HG02943 (cell line): ENCODE measurements at regions not wholly inside any gene's neighbourhood (a gene's known extent, or its start where the extent isn't known, plus 50 kb on each side); places are given as distances from the start of the nearest gene placed in this dataset.

Source experiments
- ATAC-seq: cut with Tn5 transposase; IDR thresholded peaks from one replicate; pipeline ENCODE4 v1.9.1; 2021; ENCODE audit warnings: mild to moderate bottlenecking, low read depth, moderate library complexity; ENCODE audit not compliant: unreplicated experiment

DNA sequence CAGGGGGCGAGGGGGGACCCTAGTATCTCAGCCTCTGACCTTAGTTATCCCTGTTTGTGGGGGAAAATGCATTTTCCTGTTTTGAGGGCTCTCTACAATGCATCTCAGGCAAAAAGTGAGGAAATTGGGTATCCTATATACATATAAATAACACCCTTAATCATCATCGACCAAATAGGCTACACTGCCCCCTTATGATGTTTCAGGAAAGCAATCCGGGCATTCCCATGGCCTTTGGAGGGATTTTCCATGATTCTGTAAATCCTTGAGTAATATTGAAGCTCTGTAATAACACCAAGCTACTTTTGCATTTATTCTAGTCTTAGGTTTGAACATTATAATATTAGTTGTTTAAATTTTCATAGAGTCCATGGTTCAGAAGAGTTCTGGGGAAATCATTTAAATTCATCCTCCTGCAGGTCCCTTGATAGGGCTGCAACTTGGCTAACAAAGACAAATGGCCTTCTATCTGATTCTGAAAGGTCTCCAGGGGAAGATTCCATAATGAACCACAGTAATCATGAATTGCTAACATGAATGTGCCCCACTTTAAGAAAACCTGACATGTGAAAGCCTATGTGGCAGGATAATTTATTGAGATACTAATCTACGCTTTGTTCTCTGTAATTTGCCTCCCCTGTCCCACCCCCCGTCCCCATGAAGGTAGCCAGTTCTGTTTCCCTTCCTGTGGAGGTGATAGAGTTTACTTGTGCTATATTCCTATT is 91.5 kb upstream of the SCOC start:
- no peak for ATAC-seq

DNA sequence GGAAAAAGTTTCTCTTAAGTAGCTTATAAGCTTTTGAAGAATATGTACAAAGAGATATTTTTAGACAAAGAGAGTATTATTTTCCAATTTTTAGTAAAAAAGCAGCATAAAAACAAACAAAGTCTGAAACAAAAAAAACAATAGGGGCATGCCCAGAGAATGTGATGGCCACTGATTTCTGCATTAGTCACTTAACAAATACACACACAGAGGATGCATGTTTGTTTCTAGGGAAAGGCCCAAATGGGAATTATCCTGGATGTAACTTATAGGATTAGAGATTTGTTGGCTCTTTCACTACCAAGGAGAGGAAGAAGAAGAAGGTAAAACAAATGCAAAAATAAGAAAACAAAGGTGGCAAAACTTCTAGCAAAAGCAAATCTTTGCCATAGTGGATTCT is 95.9 kb upstream of the SCOC start:
- no peak for ATAC-seq

DNA sequence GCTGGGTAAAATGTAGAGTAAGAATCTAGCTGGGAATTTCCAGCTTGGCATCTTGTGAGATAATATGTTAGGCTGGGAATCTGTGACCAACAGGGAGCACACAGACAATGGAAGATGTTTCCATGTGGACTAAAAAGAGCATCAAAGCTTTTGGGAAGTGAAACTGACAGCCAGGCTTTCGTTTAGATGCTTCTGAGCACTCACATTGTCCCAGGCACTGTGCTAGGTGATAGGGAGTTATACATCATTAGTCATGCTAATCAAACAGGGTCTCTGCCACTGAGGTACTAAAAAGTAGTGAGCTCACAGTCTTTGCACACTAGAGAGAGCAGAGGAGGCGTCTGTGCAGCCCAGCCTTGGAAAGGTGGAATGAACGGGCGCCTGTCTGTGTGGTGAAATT is 101.9 kb upstream of the SCOC start:
- no peak for ATAC-seq

DNA sequence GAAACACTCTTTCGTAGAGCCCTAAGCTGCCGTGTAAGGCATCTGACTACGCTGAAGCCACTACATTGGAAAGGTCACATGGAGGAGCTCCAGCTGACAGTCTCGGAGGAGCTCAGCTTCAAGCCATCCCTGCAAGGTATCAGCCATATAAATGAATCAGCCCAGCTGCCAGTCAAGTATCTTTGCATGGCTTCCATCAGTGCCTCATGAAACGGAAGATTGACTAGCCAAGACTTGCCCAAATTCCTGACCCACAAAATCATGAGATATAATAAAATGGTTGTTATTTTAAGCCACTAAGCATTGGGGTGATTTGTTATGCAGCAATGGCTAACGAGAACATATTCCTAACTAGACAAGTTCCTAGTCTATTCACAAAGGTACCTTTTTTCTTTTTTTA is 104.1 kb upstream of the SCOC start:
- no peak for ATAC-seq

DNA sequence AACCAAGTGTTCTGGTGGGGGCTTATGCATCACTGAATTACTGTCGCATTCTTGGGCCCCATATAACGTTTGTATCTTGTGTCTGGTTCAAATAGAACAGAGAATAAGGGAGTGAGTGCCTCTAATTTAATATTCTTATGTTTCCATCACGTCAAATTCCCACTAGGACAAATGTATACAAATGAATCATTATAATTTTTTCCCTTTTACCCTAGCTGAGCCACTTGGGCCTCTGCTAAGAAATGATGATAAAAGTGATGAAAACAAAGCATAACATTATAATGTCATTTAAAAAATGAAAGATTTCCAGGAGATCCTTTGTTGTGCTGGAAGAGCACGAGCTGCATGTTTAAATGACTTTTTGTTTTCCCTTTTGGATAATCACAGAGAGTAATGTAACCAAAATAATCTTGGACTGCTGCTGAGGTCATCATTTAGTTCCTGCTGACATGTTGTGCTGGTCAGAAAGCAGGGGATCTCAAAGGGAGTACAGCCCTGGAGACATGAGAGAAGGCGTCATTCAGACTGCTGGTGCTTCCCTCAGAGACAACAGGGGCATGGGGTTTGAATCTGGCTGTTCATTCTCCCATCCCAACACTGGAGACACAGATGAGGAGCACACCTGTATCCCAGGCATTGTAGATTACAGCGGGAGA is 105.1 kb upstream of the SCOC start:
- no peak for ATAC-seq

DNA sequence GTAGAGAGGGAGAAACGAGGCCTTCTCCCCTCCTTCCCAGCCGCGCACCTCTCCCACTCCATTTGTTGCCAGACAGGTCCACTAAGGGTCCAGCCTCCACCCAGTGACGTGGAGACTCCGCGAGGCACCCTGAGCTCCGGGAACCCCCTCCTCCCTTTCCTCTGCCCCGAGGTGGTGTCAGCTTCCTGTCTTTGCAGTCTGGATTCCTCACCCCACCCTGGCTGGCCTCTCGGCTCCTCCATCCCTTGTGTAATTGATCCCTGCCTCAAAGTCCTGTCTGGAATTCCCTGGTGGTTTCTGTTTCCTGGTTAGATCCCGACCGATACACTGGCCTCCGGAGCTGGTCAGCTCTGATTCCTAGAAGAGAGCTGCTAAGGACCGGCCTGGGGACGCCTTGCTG is 105.9 kb upstream of the SCOC start:
- ATAC-seq, result no peak

DNA sequence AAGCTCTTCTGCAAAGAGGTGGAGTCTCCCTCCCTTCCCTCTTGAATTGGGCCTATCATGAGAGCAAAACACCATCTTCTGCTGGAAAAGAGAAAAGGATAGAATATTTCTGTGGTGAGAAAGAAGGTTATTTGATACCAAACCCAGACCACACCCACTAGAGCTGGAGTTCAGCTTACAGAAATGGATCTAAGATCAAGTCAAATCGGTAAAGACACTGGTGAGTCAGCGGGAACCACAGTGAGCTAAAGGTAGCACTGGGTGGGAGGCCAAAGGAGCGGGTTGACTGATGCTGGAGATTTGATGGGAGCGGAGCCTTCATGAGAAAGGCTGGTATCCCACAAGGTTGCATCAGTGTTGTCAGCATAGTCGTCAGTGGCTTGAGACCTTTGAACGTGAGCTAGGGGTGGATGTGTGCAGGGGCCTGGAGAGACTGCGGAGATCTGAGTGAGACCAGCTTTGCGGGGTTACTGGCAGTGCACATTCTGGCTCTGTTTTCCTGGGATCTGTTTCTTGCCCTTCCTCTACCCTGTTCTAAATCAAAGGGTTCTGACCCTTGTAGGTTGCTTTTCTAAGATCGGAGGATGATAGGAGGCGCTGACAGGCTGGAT is 106.4 kb upstream of the SCOC start:
- ATAC-seq, result no peak

DNA sequence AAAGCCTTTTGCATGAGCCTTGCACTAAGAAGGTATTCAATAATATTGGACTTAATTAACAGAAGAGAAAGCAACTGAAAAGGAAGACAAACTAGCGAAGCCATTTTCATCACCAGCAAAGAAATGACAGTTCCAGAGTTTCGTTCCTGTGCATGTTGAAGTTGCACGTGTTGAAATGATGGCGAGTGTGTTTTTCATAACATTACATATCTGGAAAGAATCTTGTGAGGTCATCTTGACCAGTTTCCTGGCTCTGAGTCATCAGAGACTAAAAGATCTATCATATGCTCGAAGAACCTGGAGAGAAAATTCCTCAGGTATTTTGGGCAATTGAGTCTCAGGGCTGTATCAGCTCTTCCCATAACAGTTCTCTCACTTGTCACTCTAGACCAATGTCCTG is 106.2 kb upstream of the MAML3 start:
- ATAC-seq, result no peak

DNA sequence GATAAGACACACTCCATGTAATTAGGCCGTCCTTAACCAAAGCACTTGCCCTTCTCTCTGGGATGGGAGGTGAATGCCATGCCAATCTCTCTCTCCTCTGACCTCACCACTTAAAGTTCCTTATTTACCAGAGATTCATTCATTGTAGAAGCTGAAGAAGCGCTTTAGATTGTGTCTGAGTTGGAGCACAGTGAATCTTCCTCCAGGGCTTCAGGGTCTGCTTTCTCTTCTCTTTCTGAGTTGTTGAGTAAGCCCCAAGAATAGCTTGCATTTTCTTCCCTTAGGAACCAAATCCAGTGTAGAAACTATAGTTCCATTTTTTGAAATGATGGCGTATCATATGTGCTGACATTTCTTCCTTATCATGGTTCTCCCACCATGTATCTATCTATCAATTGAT is 104.5 kb upstream of the MAML3 start:
- no peak for ATAC-seq

DNA sequence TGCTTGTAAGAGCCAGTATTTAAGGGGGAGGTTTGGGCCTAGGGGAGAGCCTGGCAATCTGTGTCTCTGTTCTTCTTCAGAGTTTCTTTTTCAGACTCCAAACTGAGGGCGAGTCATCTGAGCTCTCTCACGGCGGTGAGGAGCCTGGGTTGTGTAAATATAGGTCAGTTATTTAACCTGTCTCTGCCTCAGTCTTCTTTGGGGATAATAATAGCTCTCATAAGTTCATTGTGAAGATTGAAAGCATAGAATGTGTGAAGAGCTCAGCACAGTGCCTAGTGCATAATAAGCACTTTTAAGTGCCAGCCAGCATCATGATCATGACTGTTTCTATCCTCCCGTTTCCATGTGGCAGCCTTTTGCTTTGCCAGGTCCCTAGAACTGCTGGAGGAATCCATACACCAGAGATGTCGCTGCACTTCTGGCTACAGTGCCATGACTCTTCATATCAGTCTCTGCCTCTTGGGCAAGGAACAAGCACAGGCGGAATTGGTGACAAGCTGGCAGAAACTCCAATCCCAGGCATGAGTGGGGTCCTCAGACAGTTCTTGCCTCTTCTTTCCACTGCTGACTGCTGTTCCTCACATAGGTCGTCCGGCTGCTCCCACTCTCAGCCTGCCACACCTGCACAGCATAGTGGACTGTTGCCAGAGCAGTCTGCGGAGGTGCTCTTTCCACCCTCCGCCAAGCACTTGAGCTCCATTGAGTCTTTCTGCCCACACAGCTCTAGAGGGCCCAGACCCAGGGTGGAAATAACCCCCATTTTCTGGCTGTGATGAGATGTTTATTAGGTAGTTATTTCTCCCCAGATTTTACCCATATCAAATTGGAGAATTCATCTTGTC is 103.7 kb upstream of the MAML3 start:
- ATAC-seq, result no peak

DNA sequence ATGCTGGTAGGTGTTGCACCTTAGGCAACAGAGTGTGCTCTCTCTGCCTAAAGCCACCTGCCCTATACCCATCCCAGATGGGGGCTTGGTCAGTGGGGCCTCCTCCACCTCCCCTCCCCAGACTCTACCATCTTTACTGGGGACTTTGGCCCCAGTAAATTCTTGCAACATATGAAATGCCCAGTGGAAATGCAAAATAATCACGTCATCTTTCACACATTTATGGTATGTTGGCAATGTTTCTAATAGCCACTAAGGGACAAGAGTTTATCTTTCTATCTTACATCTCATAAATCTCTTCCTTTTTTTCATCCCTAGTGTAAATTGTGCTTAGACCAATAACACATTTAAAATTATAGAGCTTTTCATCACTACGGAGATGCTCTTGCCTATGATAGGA is 103.0 kb upstream of the MAML3 start:
- no peak for ATAC-seq

DNA sequence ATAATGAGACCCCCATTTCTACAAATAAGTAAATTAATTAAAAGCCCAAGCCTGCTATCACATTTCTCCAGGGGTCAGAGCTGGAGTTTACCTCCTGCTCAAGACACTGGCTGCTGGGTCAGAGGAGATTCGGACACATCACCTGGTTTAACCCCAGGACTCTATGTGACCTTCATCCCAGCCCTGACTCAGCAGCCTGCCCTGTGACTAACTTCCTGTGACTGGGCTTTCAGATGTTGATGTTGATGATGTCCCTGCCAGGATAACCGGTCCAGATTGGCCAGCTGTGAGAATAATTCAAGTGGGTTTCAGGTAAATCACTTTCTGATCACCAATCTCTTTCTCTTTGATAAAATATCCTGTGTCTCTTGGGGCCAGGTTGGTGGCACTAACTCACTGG is 102.4 kb upstream of the MAML3 start:
- ATAC-seq, result no peak

DNA sequence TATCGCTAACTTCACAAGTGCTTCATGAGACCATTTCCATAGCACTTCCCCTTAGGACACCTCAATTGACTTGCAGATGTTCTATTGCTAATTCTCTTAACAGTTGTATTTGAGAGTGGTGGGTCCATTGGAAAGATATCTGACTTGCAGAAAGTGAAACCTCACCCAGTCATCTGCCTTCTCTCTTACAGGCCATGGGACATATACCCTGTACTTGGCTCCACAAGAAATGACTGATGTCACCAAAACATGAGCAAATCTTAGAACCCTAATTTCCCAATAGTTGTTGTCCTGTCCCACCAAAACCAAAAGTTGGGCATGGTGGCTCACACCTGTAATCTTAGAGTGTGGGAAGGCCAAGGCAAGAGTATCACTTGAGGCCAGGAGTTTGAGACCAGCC is 101.9 kb upstream of the MAML3 start:
- ATAC-seq, result no peak

DNA sequence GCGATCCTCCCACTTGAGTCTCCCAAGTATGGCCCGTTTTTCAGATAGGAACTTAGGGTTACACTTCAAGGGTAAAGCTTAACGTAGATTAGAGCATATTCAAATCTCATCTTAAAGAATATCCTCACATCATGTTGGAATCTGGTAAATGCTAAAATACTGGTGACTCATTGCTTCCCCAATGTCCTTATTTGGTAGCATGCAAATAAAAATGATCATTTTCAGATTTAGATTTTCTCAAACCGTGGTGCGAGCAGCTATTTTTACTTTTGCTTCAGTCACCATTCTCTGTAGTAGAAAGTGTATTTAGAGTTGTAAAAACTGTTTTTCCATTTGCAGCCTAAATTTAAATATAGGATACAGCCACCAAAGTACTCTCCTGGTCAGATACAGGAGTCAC is 101.5 kb upstream of the MAML3 start:
- ATAC-seq, result no peak

DNA sequence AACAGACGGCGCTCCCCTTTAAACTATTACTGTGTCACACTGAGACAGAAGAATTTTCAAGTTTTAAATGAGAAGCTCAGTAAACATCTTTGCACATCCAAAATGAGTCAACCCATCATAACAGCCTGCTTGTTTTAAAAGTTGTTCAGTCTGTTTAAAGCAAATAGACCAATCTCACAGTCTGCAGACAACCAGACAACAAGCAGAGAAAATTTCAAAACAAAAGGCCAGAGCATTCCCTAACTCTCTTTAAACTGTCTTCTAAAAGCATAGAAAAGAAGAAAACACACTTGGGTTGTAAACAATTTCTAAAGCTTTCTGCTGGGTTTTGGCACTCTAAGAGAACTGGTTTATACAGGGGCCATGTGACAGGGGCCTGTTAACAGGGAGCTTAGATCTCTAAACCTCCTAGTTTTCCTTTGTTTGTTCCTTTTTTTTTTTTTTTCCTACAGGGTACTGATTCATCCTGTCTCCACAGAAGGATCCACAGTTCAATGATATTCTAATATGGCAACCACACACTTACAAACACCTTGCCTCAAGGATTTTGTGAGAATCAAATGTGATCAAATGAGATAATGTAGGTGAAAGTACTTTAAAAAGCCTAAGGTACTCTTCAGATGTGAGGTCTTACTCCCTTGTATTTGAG is 100.8 kb upstream of the MAML3 start:
- no peak for ATAC-seq

DNA sequence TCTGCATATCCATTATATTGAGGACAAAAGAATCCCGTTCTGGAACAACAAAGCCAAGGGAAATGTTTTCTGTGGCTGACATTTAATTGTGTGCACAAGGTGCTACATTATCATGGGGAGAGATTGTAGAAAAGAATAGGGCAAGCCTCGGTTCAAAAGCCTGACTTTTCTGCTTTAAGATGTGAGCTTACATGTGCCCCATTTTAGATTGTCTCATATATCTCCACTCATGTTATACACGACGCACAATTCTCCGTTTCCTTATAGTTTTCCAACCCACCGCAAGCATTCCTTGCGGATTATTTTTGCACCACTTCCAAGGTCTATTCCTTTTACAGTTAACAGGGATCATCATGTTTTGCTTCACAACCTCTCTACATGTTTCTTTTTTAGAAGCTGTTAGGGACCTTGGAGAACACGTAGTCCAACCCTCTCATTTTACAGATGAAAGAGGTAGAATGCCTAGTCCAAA is 99.6 kb upstream of the MAML3 start:
- ATAC-seq, result no peak

DNA sequence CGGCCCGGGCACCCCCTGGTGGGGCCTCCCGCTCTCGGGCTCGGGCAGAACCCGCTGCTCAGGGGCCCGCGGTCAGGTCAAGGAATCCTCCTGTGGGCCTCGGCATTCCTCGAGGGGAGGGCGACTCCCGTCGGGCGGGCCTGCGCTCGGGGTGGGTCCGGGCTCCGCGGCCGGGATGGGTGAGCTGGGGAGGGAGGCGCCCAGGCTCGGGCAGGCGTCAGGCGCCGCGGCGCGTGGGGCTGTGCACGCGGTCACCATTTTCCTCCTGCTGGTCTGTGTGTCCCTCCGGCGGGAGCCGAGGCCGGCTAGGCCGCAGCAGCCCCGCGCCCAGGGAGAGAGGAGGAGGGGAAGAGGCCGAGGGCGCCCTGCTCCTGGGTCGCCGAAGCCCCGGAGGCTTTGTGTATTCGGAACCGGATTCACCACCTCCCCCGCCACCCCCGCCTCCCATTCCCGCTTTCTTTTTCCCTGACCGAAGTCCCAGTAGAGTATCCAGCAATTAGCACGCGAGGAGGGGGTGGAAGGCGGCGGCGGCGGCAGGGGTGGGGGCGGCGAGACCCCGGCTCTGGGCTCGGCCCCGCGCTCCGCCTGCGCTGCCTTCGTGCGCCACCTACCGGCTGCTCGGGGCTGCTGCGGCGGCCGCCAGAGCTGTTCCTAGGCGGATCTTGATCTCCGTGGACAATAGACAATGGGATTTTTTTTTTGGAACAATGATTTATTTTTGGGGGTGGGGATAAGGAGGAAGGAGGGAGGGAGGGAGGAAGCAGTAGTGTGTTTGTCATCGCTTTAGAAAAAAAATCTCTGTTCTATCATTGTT is 99.0 kb upstream of the MAML3 start:
- ATAC-seq, result no peak

DNA sequence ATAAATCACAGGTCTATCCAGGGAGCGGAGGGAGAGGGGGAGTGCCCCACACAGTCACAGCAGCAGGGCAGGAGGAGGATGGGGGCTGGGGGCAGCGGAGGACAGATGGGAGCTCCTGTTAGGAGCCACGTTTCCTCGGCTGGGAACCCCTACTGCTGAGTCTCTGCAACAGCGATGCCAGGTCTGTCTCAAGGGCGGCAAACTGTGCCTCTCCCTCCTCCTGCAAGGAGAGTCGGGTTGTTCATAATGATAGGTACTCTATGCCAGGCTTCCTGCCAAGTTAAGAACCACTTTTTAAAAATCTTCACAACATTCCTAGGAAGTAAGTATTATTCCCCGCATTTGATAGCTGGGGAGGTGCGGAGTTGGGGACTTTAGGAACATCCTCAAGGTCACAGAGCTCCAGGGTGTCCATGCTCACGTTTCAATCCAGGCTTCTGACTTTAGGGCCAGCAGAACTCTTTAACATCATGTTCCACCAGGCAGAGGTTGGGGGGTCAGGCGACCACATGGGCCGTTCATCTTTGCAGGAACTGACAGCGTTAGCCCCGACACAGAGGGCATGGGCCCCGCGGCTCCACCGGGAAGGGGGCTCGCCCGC is 98.3 kb upstream of the MAML3 start:
- ATAC-seq, result no peak

DNA sequence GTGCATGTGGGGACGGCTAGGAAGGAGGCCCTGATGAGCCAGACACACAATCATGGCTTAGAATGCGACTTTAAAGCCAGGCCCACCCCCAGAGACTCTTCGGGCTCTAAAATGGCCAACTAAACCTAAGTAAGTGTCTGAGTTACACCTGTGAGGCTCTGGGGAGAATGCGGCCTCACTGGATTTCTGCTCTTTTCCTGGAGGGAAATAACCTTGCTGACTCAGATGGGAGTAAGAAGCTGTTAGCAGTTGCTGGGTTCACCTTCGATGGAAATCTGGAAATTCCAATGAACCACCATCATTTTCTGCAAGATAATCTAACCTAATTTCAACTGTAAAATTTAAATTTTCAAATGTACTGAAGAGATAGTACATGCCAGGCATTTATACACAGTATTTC is 97.6 kb upstream of the MAML3 start:
- no peak for ATAC-seq
